ENCODE measurements at regions not wholly inside any gene's neighbourhood (a gene's known extent, or its start where the extent isn't known, plus 50 kb on each side); places are given as distances from the start of the nearest gene placed in this dataset.

DNA sequence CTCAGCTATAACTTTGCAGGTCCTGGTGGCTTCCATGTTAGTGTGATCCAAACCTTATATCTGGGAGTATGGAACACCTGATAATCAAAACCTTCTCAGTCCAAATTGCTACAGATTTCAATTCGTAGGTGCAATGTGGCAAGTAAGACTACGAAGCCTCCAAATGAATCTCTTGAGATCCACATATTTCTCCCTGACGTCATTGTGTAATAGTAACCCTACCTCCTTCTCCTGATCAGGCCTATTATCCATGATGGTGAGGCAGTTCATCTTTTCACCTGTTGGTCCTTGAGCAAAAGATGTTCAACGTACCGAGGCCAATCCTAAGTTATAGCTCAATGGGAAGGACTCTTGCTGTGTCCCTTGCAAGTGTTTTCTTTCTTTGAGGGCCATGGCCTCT lies 115.9 kb upstream of the CHRM3 start:
- TF ChIP-seq, protein P1, sequence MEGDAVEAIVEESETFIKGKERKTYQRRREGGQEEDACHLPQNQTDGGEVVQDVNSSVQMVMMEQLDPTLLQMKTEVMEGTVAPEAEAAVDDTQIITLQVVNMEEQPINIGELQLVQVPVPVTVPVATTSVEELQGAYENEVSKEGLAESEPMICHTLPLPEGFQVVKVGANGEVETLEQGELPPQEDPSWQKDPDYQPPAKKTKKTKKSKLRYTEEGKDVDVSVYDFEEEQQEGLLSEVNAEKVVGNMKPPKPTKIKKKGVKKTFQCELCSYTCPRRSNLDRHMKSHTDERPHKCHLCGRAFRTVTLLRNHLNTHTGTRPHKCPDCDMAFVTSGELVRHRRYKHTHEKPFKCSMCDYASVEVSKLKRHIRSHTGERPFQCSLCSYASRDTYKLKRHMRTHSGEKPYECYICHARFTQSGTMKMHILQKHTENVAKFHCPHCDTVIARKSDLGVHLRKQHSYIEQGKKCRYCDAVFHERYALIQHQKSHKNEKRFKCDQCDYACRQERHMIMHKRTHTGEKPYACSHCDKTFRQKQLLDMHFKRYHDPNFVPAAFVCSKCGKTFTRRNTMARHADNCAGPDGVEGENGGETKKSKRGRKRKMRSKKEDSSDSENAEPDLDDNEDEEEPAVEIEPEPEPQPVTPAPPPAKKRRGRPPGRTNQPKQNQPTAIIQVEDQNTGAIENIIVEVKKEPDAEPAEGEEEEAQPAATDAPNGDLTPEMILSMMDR (IDR thresholded peaks at IDR 0.05) = no peak
- no peak for TF ChIP-seq NR3C1 (IDR thresholded peaks at IDR 0.05)
- TF ChIP-seq MYC (IDR thresholded peaks at IDR 0.05; ENCODE audit: borderline replicate concordance, low read length) = no peak
- no peak for TF ChIP-seq CBX8 (IDR thresholded peaks at IDR 0.05)
- no peak for TF ChIP-seq KDM1A (IDR thresholded peaks at IDR 0.05; ENCODE audit: low read depth)
- TF ChIP-seq JUN (IDR thresholded peaks at IDR 0.05) = no peak
- TF ChIP-seq, protein P2, sequence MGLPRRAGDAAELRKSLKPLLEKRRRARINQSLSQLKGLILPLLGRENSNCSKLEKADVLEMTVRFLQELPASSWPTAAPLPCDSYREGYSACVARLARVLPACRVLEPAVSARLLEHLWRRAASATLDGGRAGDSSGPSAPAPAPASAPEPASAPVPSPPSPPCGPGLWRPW (IDR thresholded peaks at IDR 0.05) = no peak
